ENCODE measurements at regions not wholly inside any gene's neighbourhood (a gene's known extent, or its start where the extent isn't known, plus 50 kb on each side); places are given as distances from the start of the nearest gene placed in this dataset.

DNA sequence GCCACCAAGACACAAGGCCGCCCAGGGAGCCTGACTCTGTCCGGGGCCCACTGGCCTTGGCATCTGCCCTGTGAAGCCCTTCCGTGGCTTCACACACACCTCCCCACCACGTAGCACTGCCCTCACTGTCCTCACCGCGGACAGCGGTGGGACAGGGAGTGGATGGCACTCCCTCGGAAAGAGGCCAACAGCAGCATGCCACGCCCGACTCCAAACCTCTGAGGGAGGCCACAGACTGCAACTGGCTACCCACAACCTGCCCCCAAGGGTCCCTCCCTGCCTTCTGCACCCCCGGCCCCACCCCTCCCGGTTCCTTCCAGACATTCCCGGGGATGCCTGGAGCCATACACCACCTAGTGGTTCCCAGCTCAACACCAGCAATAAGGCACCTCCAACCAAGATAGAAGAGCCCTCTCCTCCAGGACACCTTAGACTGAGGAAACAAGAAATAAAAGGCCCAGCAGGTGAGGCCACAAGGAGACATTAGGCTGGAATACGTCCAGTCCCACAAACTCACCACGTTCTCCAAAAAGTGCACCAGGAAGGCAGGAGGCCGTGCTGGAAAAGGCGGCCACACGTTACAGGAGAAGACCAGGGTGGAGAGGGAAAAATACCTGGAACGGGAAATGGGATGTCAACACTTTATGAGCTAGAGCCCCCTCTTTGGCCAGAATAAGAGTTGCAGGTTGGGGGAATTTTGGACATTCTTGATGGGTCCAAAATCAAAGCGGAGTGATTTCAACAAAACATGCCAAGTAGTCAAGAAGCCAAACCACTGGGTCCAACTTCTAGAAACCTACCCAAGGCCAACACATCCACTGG lies 310.0 kb downstream of the SOX9 start:
- H3K36me3 ChIP-seq (ENCODE audit: low read depth, low read length), result no peaks in the 10 kb centered on the region
- H3K9me2 ChIP-seq (replicated peaks; ENCODE audit: low read length), result no peaks in the 10 kb centered on the region
- intact Hi-C loops (cut with micrococcal nuclease), result no loop called here
- ATAC-seq (no peak), DNase-seq (peak; percentile 25)
- H3K4me2 ChIP-seq (ENCODE audit: low read length), result no peak overlapping the region
- peaks cover 21% of the 10 kb centered on the region; the same call in 1 of the 2 replicates for H3K4me1 ChIP-seq (ENCODE audit: insufficient read depth, low read length)
- no peaks in the 10 kb centered on the region for H4K20me1 ChIP-seq (ENCODE audit: low read length)
- POLR2A ChIA-PET (ENCODE audit: unreplicated experiment), result no interaction called here
- TF ChIP-seq EZH2 (IDR thresholded peaks at IDR 0.05; ENCODE audit: low read length, unreplicated experiment) (no peak), CTCF (conservative IDR thresholded peaks at IDR 0.05; ENCODE audit: low read depth, low read length) (peak; percentile 59; the same call in 1 of the 2 replicates), EZH2phosphoT487 (IDR thresholded peaks at IDR 0.05; ENCODE audit: borderline replicate concordance, low read length) (no peak)
- H3F3A ChIP-seq (ENCODE audit: low read length, unreplicated experiment), result no peaks in the 10 kb centered on the region
- H3K27ac ChIP-seq (ENCODE audit: low read length), result no peak overlapping the region
- no TSS peak for BruUV-seq (replicated peaks)
- H3K79me2 ChIP-seq (ENCODE audit: low read length), result peaks cover 80% of the 10 kb centered on the region
- H3K4me3 ChIP-seq (ENCODE audit: low read length), result no peak overlapping the region
- no peaks in the 10 kb centered on the region for H3K9me3 ChIP-seq (ENCODE audit: low read length)
- CTCF ChIA-PET, result interaction anchor here (0.9 kb wide), 1 partner anchor 35 kb away, joined by 4 read pairs; no protein-coding TSS in a partner anchor
- no peak overlapping the region for H3K9ac ChIP-seq (ENCODE audit: low read length)
- no peak overlapping the region for H2AFZ ChIP-seq (ENCODE audit: low read length)
- no peaks in the 10 kb centered on the region for H3K27me3 ChIP-seq (ENCODE audit: low read length)

DNA sequence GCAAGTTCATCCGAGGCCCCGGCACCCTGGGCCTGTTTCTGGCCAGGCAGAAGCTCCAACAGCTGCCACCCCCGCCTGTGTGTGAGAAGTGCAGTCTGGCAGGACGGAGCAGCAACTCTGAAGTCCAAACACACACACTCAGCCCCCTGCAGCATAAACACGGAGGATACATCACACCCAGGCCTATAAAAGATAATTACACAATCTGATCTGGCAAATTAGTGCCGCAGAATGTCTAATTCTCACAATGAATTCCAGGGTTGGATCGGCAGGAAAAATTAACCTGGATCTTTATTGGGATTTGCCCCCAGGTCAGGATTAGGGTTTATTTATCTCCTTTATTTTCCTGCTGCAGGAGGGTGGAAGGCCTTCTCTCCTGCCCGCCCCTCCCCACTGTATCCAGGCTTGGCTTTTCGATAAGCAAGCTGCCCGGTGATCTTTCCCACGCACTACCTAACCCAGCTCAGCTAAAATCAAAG lies 311.4 kb downstream of the SOX9 start:
- BruUV-seq (replicated peaks), result no TSS peak
- Histone ChIP-seq H3K27ac (ENCODE audit: low read length) (no peak overlapping the region), H3K36me3 (ENCODE audit: low read depth, low read length) (no peaks in the 10 kb centered on the region), H3K9me3 (ENCODE audit: low read length) (no peaks in the 10 kb centered on the region), H3K27me3 (ENCODE audit: low read length) (no peaks in the 10 kb centered on the region), H3K79me2 (ENCODE audit: low read length) (peaks cover 92% of the 10 kb centered on the region), H3K4me1 (ENCODE audit: insufficient read depth, low read length) (peaks cover 21% of the 10 kb centered on the region; the same call in 1 of the 2 replicates), H3F3A (ENCODE audit: low read length, unreplicated experiment) (no peaks in the 10 kb centered on the region), H3K4me3 (ENCODE audit: low read length) (no peak overlapping the region), H3K4me2 (ENCODE audit: low read length) (no peak overlapping the region), H4K20me1 (ENCODE audit: low read length) (no peaks in the 10 kb centered on the region), H3K9ac (ENCODE audit: low read length) (no peak overlapping the region), H2AFZ (ENCODE audit: low read length) (no peak overlapping the region), H3K9me2 (replicated peaks; ENCODE audit: low read length) (no peaks in the 10 kb centered on the region)
- no peak for DNase-seq
- ChIA-PET POLR2A (ENCODE audit: unreplicated experiment) (interaction anchor here (0.7 kb wide), 1 partner anchor 681 kb away, joined by 5 read pairs; no protein-coding TSS in a partner anchor), CTCF (no interaction called here)
- no peak for ATAC-seq
- TF ChIP-seq EZH2phosphoT487 (IDR thresholded peaks at IDR 0.05; ENCODE audit: borderline replicate concordance, low read length), result no peak
- intact Hi-C loops (cut with micrococcal nuclease), result no loop called here

GRCh38 chr17:72432881-72433280 lies 312.1 kb downstream of the SOX9 start:
- ATAC-seq, result no peak
- Histone ChIP-seq H3K27me3 (ENCODE audit: low read length) (no peaks in the 10 kb centered on the region), H3K4me1 (ENCODE audit: insufficient read depth, low read length) (peaks cover 21% of the 10 kb centered on the region; the same call in 1 of the 2 replicates), H3K4me2 (ENCODE audit: low read length) (no peak overlapping the region), H3F3A (ENCODE audit: low read length, unreplicated experiment) (no peaks in the 10 kb centered on the region), H3K4me3 (ENCODE audit: low read length) (no peak overlapping the region), H3K27ac (ENCODE audit: low read length) (no peak overlapping the region), H3K9me3 (ENCODE audit: low read length) (no peaks in the 10 kb centered on the region), H4K20me1 (ENCODE audit: low read length) (no peaks in the 10 kb centered on the region), H2AFZ (ENCODE audit: low read length) (no peak overlapping the region), H3K36me3 (ENCODE audit: low read depth, low read length) (no peaks in the 10 kb centered on the region), H3K9me2 (replicated peaks; ENCODE audit: low read length) (no peaks in the 10 kb centered on the region), H3K79me2 (ENCODE audit: low read length) (peaks cover 92% of the 10 kb centered on the region), H3K9ac (ENCODE audit: low read length) (no peak overlapping the region)
- TF ChIP-seq CTCF (conservative IDR thresholded peaks at IDR 0.05; ENCODE audit: low read depth, low read length) (no peak), EZH2phosphoT487 (IDR thresholded peaks at IDR 0.05; ENCODE audit: borderline replicate concordance, low read length) (no peak)
- no peak for DNase-seq
- intact Hi-C loops (cut with micrococcal nuclease), result no loop called here
- BruUV-seq (replicated peaks), result no TSS peak
- CTCF ChIA-PET, result no interaction called here
- POLR2A ChIA-PET (ENCODE audit: unreplicated experiment), result no interaction called here

Data from PC-3 (cell line).